GM23248 (cell line): ENCODE measurements at regions not wholly inside any gene's neighbourhood (a gene's known extent, or its start where the extent isn't known, plus 50 kb on each side); places are given as distances from the start of the nearest gene placed in this dataset. TPM values are rescaled to one million over a fixed set of nuclear protein-coding genes. Genes with fewer than 3 reads are reported as not detected.

Experiments
- DNase-seq: peaks from one replicate; pipeline ENCODE4 v3.0.0-alpha.2; 2015
- H2AFZ ChIP-seq: fragments of 200-600 bp; sonication (generic); 2 replicates; pipeline ENCODE4 v1.6.1; 2016; ENCODE audit warnings: antibody characterized with exemption
- H3F3A ChIP-seq: fragments of 200-600 bp; sonication (generic); 2 replicates; pipeline ENCODE4 v1.6.1; 2016; ENCODE audit warnings: mild to moderate bottlenecking, antibody characterized with exemption, mixed run types; ENCODE audit not compliant: insufficient read depth
- H3K27ac ChIP-seq: fragments of 200-600 bp; sonication (generic); 2 replicates; pipeline ENCODE4 v1.5.1; 2016; ENCODE audit warnings: mild to moderate bottlenecking
- H3K27me3 ChIP-seq: fragments of 200-600 bp; sonication (generic); replicated peaks from 2 replicates; pipeline ENCODE4 v1.6.1; 2016; ENCODE audit warnings: mild to moderate bottlenecking; ENCODE audit not compliant: insufficient read depth
- H3K36me3 ChIP-seq: fragments of 200-600 bp; sonication (generic); 2 replicates; pipeline ENCODE4 v1.6.1; 2016; ENCODE audit warnings: low read depth, mild to moderate bottlenecking
- H3K4me1 ChIP-seq: fragments of 200-600 bp; sonication (generic); 2 replicates; pipeline ENCODE4 v1.6.1; 2016; ENCODE audit warnings: mild to moderate bottlenecking; ENCODE audit not compliant: insufficient read depth
- H3K4me2 ChIP-seq: fragments of 200-600 bp; sonication (generic); one replicate; pipeline ENCODE4 v1.6.1; 2016; ENCODE audit warnings: mild to moderate bottlenecking; ENCODE audit not compliant: unreplicated experiment
- H3K4me3 ChIP-seq: fragments of 200-600 bp; sonication (generic); 2 replicates; pipeline ENCODE4 v1.5.1; 2016; ENCODE audit warnings: mild to moderate bottlenecking
- H3K79me2 ChIP-seq: fragments of 200-600 bp; sonication (generic); 2 replicates; pipeline ENCODE4 v1.6.1; 2016; ENCODE audit warnings: mild to moderate bottlenecking; ENCODE audit not compliant: insufficient read depth
- H3K9ac ChIP-seq: fragments of 200-600 bp; sonication (generic); 2 replicates; pipeline ENCODE4 v1.6.1; 2016; ENCODE audit warnings: mild to moderate bottlenecking
- H3K9me2 ChIP-seq: fragments of 200-600 bp; sonication (generic); 2 replicates; pipeline ENCODE4 v1.6.1; 2016; ENCODE audit warnings: mixed run types, mild to moderate bottlenecking, moderate library complexity; ENCODE audit not compliant: insufficient read depth
- H3K9me3 ChIP-seq: fragments of 200-600 bp; sonication (generic); one replicate; pipeline ENCODE4 v1.6.1; 2017; ENCODE audit warnings: low read depth
- H4K20me1 ChIP-seq: fragments of 200-600 bp; sonication (generic); 2 replicates; pipeline ENCODE4 v1.6.0; 2016; ENCODE audit not compliant: insufficient read depth
- EZH2 ChIP-seq: fragments of 200-600 bp; sonication (generic); IDR thresholded peaks from 2 replicates; pipeline ENCODE4 v1.6.1; 2018; ENCODE audit warnings: antibody characterized with exemption, mild to moderate bottlenecking; ENCODE audit not compliant: insufficient read depth, poor library complexity, severe bottlenecking
- EZH2phosphoT487 ChIP-seq: fragments of 200-600 bp; sonication (generic); IDR thresholded peaks from 2 replicates; pipeline ENCODE4 v1.6.1; 2018; ENCODE audit warnings: antibody characterized with exemption, moderate library complexity, mild to moderate bottlenecking, low read depth; ENCODE audit not compliant: insufficient read depth
- WGBS, 2 experiments: methylation state at CpG; one replicate each; pipeline ENCODE4 v1.1.6; 2015 to 2017; ENCODE audit warnings: low lambda C conversion rate in 2 of 2, low coverage in 1 of 2; ENCODE audit errors: missing lambda C conversion rate in 2 of 2; 5-methylcytosine and 5-hydroxymethylcytosine counted together
- in situ Hi-C: fragments of 300-500 bp; cut with MboI; formaldehyde crosslinking; loops from 2 replicates; pipeline ENCODE4 v1.15.0; 2020
- microRNA counts: library from miRNA; unstranded; fragments of <30 nt; microRNA quantifications from one replicate; lab custom pipeline; 2016
- microRNA-seq: library from miRNA; unstranded; fragments of <30 nt; microRNA quantifications from one replicate; pipeline ENCODE4, GENCODE V29; 2016; ENCODE audit warnings: borderline number of aligned reads
- small RNA-seq: library from RNA; depleted of rRNA; stranded (forward); fragments of <200 nt; gene quantifications from one replicate; pipeline ENCODE3, GENCODE V24; 2014; ENCODE audit warnings: low read depth, low replicate concordance

DNA sequence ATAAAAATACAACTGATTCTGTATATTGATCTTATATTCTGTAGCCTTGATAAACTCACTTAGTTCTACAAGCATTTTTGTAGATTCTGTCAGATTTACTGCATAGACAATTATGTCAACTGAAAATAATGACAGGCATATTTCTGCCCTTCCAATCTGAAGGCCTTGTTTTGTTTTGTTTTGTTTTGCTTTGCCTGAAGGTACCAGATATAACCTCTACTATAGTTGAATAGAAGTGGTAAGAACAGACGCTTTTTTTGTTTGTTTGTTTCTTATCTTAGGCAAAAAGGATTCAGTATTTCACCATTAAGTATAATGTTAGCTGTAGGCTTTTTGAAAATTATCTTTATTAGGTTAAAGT, 64.6 kb upstream of the RSPO3 start:
- Histone ChIP-seq H4K20me1 (no peaks in the 10 kb centered on the region), H3K4me3 (no peak overlapping the region), H3K9me2 (no peaks in the 10 kb centered on the region), H3K4me1 (peaks cover 28% of the 10 kb centered on the region), H3K27ac (no peak overlapping the region), H3K9ac (no peak overlapping the region), H3K4me2 (peak overlapping the region; percentile 46), H3K79me2 (no peaks in the 10 kb centered on the region), H3K27me3 (no peaks in the 10 kb centered on the region), H2AFZ (no peak overlapping the region), H3K36me3 (no peaks in the 10 kb centered on the region), H3K9me3 (no peaks in the 10 kb centered on the region), H3F3A (peaks cover 32% of the 10 kb centered on the region)
- no peak for DNase-seq
- WGBS, 2 experiments: 93 to 100% methylated on average over 1 of the region's 1 CpG
- no peak for TF ChIP-seq EZH2
- TF ChIP-seq EZH2phosphoT487: no peak
- in situ Hi-C loops: no loop called here

DNA sequence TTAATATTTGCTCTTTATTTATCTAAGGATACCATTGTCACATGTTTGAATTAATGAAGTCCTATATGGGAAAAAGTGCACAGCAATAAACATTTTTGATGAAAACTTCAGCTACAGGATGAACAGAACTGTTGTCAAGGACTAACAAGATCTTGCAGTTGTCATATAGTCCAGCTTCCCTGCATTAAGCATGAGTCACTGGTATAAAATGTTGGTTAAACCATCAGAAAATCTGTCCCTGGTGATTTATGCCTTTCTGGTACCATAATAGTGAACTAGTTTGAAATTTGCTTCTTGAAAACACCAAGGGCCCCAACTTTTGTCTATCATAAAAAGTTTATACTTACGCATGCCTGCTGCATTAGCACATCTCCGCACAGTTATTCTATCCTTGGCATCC, 60.4 kb upstream of the RSPO3 start:
- H3K9ac ChIP-seq: no peak overlapping the region
- no peaks in the 10 kb centered on the region for H3K9me3 ChIP-seq
- TF ChIP-seq EZH2 (no peak), EZH2phosphoT487 (no peak)
- no peaks in the 10 kb centered on the region for H3K79me2 ChIP-seq
- no peak overlapping the region for H3K27ac ChIP-seq
- no peak overlapping the region for H3K4me2 ChIP-seq
- no peak for DNase-seq
- no peaks in the 10 kb centered on the region for H3K27me3 ChIP-seq
- H2AFZ ChIP-seq: no peak overlapping the region
- H3K9me2 ChIP-seq: no peaks in the 10 kb centered on the region
- in situ Hi-C loops: no loop called here
- H3K36me3 ChIP-seq: no peaks in the 10 kb centered on the region
- peaks cover 15% of the 10 kb centered on the region for H3K4me1 ChIP-seq
- H3K4me3 ChIP-seq: no peak overlapping the region
- H3F3A ChIP-seq: peaks cover 5% of the 10 kb centered on the region
- H4K20me1 ChIP-seq: no peaks in the 10 kb centered on the region
- 91 to 97% methylated on average over 2 of the region's 2 CpGs for WGBS, 2 experiments

DNA sequence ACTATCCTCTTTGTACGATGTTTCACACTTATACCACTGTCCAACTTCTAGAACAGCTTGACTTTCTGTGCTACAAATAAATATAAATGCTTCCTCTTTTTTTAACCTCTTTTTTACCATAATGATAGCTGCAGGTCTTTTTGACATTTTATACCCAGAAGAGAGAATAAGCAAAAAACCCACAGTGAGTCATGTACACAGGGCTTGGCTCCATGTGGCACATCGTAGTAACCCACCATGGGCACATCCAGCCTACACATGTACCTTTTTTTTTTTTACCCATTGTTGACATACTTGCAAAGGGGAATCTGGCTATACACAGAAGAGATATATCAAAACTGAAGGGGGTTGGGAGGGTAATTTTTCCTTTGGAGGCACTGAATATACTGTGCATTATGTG, 59.5 kb upstream of the RSPO3 start:
- Histone ChIP-seq H3K27me3 (no peaks in the 10 kb centered on the region), H2AFZ (no peak overlapping the region), H3K4me2 (no peak overlapping the region), H3F3A (no peaks in the 10 kb centered on the region), H3K79me2 (no peaks in the 10 kb centered on the region), H3K4me1 (peaks cover 6% of the 10 kb centered on the region), H4K20me1 (no peaks in the 10 kb centered on the region), H3K9me2 (no peaks in the 10 kb centered on the region), H3K4me3 (no peak overlapping the region), H3K27ac (no peak overlapping the region), H3K9me3 (no peaks in the 10 kb centered on the region), H3K36me3 (no peaks in the 10 kb centered on the region), H3K9ac (no peak overlapping the region)
- DNase-seq: no peak
- 88 to 94% methylated on average over 2 of the region's 2 CpGs for WGBS, 2 experiments
- in situ Hi-C loops: no loop called here
- no peak for TF ChIP-seq EZH2phosphoT487
- no peak for TF ChIP-seq EZH2

MicroRNAs encoded in the stretch of these regions (microRNA counts, 767-probe panel; counts per million panel counts)
- 447 counts per million, percentile 86 among the panel's probes with 10 or more counts for microRNA hsa-miR-588 (lab: Ali Mortazavi, UCI)

Small RNA genes lying in the stretch of these regions (microRNA-seq; reads per million reads assigned to microRNA genes)
- not detected for gene MIR588

Small RNA genes lying in the stretch of these regions (small RNA-seq; reads per million reads assigned to genes)
- gene MIR588 (not detected), gene RNU6-200P (not detected)
